Ascending aorta (tissue), 2 donors: ENCODE measurements at regions not wholly inside any gene's neighbourhood (a gene's known extent, or its start where the extent isn't known, plus 50 kb on each side); places are given as distances from the start of the nearest gene placed in this dataset.

Source experiments
- DNase-seq, 2 donors: peaks; one replicate each; pipeline ENCODE4 v3.0.0-alpha.2; 2019; ENCODE audit warnings: low spot score in 2 of 2
- H3K27ac ChIP-seq, 2 donors: fragments of 200-600 bp; sonication (generic); one replicate each; pipeline ENCODE4 v1.5.1; 2016 to 2017; ENCODE audit warnings: mild to moderate bottlenecking in 1 of 2
- H3K27me3 ChIP-seq: fragments of 200-600 bp; sonication (generic); one replicate; pipeline ENCODE4 v1.5.1; 2017
- H3K36me3 ChIP-seq, 2 donors: fragments of 200-600 bp; sonication (generic); one replicate each; pipeline ENCODE4 v1.5.1; 2016
- H3K4me1 ChIP-seq, 2 donors: fragments of 200-600 bp; sonication (generic); one replicate each; pipeline ENCODE4 v1.5.1; 2016 to 2017; ENCODE audit warnings: mild to moderate bottlenecking in 1 of 2
- H3K4me3 ChIP-seq, 2 donors: fragments of 200-600 bp; sonication (generic); one replicate each; pipeline ENCODE4 v1.5.1; 2016 to 2017; ENCODE audit warnings: mild to moderate bottlenecking in 1 of 2
- H3K9me3 ChIP-seq, 2 donors: fragments of 200-600 bp; sonication (generic); one replicate each; pipeline ENCODE4 v1.5.1; 2016
- intact Hi-C: fragments of 100-400 bp; cut with DNase I; formaldehyde crosslinking; loops from one replicate; pipeline ENCODE4 v1.15.1; 2023
- TF ChIP-seq, protein P1 (sequence below), 3 experiments: fragments of 200-600 bp in 2 of 3; fragments of 450-650 bp in 1 of 3; sonication (generic) in 2 of 3; IDR thresholded peaks; one replicate each; pipeline ENCODE4 v1.5.1; 2016 to 2019; ENCODE audit warnings: antibody characterized with exemption in 3 of 3, mild to moderate bottlenecking in 1 of 3, moderate library complexity in 1 of 3

- DNase-seq, result no peak
- Histone ChIP-seq H3K27ac (no peak overlapping the region), H3K27me3 (no peaks in the 10 kb centered on the region), H3K36me3 (no peaks in the 10 kb centered on the region), H3K4me3 (no peak overlapping the region), H3K4me1 (no peaks in the 10 kb centered on the region), H3K9me3 (no peaks in the 10 kb centered on the region)
- TF ChIP-seq, protein P1, sequence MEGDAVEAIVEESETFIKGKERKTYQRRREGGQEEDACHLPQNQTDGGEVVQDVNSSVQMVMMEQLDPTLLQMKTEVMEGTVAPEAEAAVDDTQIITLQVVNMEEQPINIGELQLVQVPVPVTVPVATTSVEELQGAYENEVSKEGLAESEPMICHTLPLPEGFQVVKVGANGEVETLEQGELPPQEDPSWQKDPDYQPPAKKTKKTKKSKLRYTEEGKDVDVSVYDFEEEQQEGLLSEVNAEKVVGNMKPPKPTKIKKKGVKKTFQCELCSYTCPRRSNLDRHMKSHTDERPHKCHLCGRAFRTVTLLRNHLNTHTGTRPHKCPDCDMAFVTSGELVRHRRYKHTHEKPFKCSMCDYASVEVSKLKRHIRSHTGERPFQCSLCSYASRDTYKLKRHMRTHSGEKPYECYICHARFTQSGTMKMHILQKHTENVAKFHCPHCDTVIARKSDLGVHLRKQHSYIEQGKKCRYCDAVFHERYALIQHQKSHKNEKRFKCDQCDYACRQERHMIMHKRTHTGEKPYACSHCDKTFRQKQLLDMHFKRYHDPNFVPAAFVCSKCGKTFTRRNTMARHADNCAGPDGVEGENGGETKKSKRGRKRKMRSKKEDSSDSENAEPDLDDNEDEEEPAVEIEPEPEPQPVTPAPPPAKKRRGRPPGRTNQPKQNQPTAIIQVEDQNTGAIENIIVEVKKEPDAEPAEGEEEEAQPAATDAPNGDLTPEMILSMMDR (IDR thresholded peaks at IDR 0.05), result no peak
- intact Hi-C loops, result no loop called here
Measured at GRCh38 chr7:115249080-115249479, 327.2 kb downstream of the MDFIC start.

DNA sequence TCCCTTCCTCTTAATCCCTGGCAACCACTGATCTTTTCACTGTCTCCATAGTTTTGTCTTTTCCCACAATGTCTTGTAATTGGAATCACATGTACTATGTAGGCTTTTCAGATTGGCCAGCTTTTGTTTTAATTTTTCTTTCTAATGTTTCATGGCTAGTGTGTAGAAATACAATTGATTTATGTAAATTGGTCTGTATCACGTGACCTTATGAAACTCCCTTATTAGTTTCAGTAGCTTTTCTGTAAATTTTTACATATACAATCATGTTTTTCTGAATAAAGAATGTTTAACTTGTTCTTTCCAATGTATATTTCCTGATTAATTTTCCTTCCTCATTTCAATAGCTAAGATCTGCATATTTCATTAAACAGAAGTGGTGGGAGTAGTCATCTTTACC lies 319.3 kb downstream of the MDFIC start:
- H3K4me1 ChIP-seq, result no peaks in the 10 kb centered on the region
- H3K4me3 ChIP-seq, result no peak overlapping the region
- H3K27ac ChIP-seq, result no peak overlapping the region
- H3K36me3 ChIP-seq, result no peaks in the 10 kb centered on the region
- intact Hi-C loops, result no loop called here
- no peaks in the 10 kb centered on the region for H3K27me3 ChIP-seq
- no peak for DNase-seq
- TF ChIP-seq, protein P1 (IDR thresholded peaks at IDR 0.05), result no peak
- H3K9me3 ChIP-seq, result peaks cover 0 to 4% of the 10 kb centered on the region in 2 donors

DNA sequence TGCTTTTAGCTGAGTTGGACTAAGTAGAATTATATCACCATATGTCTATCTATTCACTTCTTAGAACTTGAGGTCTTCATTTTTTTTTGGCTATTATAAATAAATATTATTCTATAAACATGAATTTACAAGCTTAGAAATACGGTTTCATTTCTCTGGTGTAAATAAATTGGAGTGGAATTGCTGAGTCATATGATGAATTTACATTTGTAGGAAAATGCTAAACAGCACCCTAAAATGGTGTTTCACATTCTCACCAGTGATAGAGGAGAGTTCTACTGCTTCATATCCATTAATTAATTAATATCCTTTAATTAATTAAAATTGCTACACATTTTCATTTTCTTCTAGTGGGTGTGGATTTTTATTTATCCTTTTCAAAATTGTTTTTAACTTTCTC lies 318.3 kb downstream of the MDFIC start:
- Histone ChIP-seq H3K4me1 (no peaks in the 10 kb centered on the region), H3K27me3 (no peaks in the 10 kb centered on the region), H3K4me3 (no peak overlapping the region), H3K36me3 (no peaks in the 10 kb centered on the region), H3K27ac (no peak overlapping the region), H3K9me3 (peaks cover 0 to 12% of the 10 kb centered on the region in 2 donors)
- no peak for DNase-seq
- intact Hi-C loops, result no loop called here
- TF ChIP-seq, protein P1 (IDR thresholded peaks at IDR 0.05), result no peak

DNA sequence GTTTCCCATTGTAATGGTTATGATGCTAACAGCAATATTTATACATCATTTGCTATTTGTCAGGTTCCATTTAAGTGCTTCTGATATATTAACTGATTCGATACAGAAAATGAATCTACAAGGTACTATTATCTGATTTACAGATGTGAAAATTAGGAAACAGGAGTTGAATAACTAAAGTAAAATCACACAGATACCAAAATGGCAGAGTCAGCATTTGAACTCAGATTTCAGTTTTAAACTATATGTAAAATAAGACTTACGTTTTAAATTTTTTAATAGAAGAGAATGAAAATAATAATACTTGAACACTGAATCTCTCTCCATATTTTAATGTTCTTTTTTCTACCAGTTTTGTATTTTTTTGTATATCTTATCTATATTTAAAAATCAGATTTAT lies 313.2 kb downstream of the MDFIC start:
- TF ChIP-seq, protein P1 (IDR thresholded peaks at IDR 0.05), result no peak
- DNase-seq, result no peak
- H3K27me3 ChIP-seq, result no peaks in the 10 kb centered on the region
- H3K27ac ChIP-seq, result no peak overlapping the region
- intact Hi-C loops, result no loop called here
- peaks cover 0 to 7% of the 10 kb centered on the region in 2 donors for H3K4me1 ChIP-seq
- H3K4me3 ChIP-seq, result no peak overlapping the region
- H3K9me3 ChIP-seq, result peaks cover 0 to 8% of the 10 kb centered on the region in 2 donors
- no peaks in the 10 kb centered on the region for H3K36me3 ChIP-seq

GRCh38 chr7:115233809-115234208 lies 311.9 kb downstream of the MDFIC start:
- peaks cover 0 to 8% of the 10 kb centered on the region in 2 donors for H3K9me3 ChIP-seq
- peaks cover 0 to 7% of the 10 kb centered on the region in 2 donors for H3K4me1 ChIP-seq
- no peaks in the 10 kb centered on the region for H3K27me3 ChIP-seq
- TF ChIP-seq, protein P1 (IDR thresholded peaks at IDR 0.05), result no peak
- no peak for DNase-seq
- H3K27ac ChIP-seq, result no peak overlapping the region
- H3K4me3 ChIP-seq, result no peak overlapping the region
- intact Hi-C loops, result no loop called here
- no peaks in the 10 kb centered on the region for H3K36me3 ChIP-seq

GRCh38 chr7:115232041-115232440 lies 310.1 kb downstream of the MDFIC start:
- peaks cover 0 to 8% of the 10 kb centered on the region in 2 donors for H3K9me3 ChIP-seq

More at GRCh38 chr7:115232041-115232440, 310.1 kb downstream of the MDFIC start:
- Histone ChIP-seq H3K36me3 (no peaks in the 10 kb centered on the region), H3K27ac (no peak overlapping the region), H3K4me1 (peaks cover 0 to 9% of the 10 kb centered on the region in 2 donors), H3K4me3 (no peak overlapping the region), H3K27me3 (no peaks in the 10 kb centered on the region)
- TF ChIP-seq, protein P1 (IDR thresholded peaks at IDR 0.05), result no peak
- intact Hi-C loops, result no loop called here
- no peak for DNase-seq
